ENCODE measurements at regions not wholly inside any gene's neighbourhood (a gene's known extent, or its start where the extent isn't known, plus 50 kb on each side); places are given as distances from the start of the nearest gene placed in this dataset.
"Not testable (repeated sequence)": the region's sequence is repeated elsewhere in the genome, so short reads cannot be mapped to it uniquely, and the experiment has no call there.

GRCh38 chr7:142513178-142513955 is 235.9 kb upstream of the PRSS1 start:
- DNase-seq = no peak
- Histone ChIP-seq H3K4me1 (no peaks in the 10 kb centered on the region), H3K27me3 (no peaks in the 10 kb centered on the region), H3K9me3 (no peaks in the 10 kb centered on the region), H3K27ac (no peak overlapping the region), H3K36me3 (no peaks in the 10 kb centered on the region), H3K4me3 (no peak overlapping the region), H3K9ac (ENCODE audit: low read depth in 2 of 2, low read length in 2 of 2) (no peak overlapping the region)
- no peak for TF ChIP-seq CTCF (IDR thresholded peaks at IDR 0.05)
- intact Hi-C loops (cut with DNase I) = no loop called here

- Histone ChIP-seq H3K9ac (ENCODE audit: low read depth in 2 of 2, low read length in 2 of 2) (no peak overlapping the region), H3K27me3 (no peaks in the 10 kb centered on the region), H3K9me3 (no peaks in the 10 kb centered on the region), H3K4me1 (peaks cover 5% of the 10 kb centered on the region), H3K4me3 (no peak overlapping the region), H3K27ac (no peak overlapping the region), H3K36me3 (no peaks in the 10 kb centered on the region)
- intact Hi-C loops (cut with DNase I) = no loop called here
- DNase-seq = no peak
- TF ChIP-seq CTCF (IDR thresholded peaks at IDR 0.05) = no peak
Observed at GRCh38 chr7:142511801-142512200, 237.5 kb upstream of the PRSS1 start.

- intact Hi-C loops (cut with DNase I) = no loop called here
- no peak for TF ChIP-seq CTCF (IDR thresholded peaks at IDR 0.05)
- Histone ChIP-seq H3K4me3 (no peak overlapping the region), H3K9ac (ENCODE audit: low read depth in 2 of 2, low read length in 2 of 2) (no peak overlapping the region), H3K9me3 (no peaks in the 10 kb centered on the region), H3K27ac (no peak overlapping the region), H3K36me3 (no peaks in the 10 kb centered on the region), H3K4me1 (peaks cover 5% of the 10 kb centered on the region), H3K27me3 (no peaks in the 10 kb centered on the region)
- DNase-seq = no peak
Observed at GRCh38 chr7:142511374-142511773, 237.9 kb upstream of the PRSS1 start.

- H3K27ac ChIP-seq = peak overlapping the region; percentile 65
- intact Hi-C loops (cut with DNase I); H3K9ac ChIP-seq (ENCODE audit: low read depth in 2 of 2, low read length in 2 of 2); DNase-seq; H3K4me3 ChIP-seq; H3K36me3 ChIP-seq; H3K9me3 ChIP-seq; H3K4me1 ChIP-seq; H3K27me3 ChIP-seq: not testable (repeated sequence)
Observed at GRCh38 chr7:142509235-142509634, 240.0 kb upstream of the PRSS1 start.

GRCh38 chr7:142508251-142508650 is 241.0 kb upstream of the PRSS1 start:
- Histone ChIP-seq H3K36me3 (no peaks in the 10 kb centered on the region), H3K27me3 (no peaks in the 10 kb centered on the region), H3K27ac (peak overlapping the region; percentile 65), H3K4me1 (peaks cover 5% of the 10 kb centered on the region), H3K9ac (ENCODE audit: low read depth in 2 of 2, low read length in 2 of 2) (peak overlapping the region in 1 of 2 donors; percentile 64), H3K4me3 (no peak overlapping the region), H3K9me3 (no peaks in the 10 kb centered on the region)
- TF ChIP-seq CTCF (IDR thresholded peaks at IDR 0.05) = no peak
- intact Hi-C loops (cut with DNase I) = no loop called here
- peak; percentile 60 for DNase-seq

- TF ChIP-seq CTCF (IDR thresholded peaks at IDR 0.05) = no peak
- H3K9ac ChIP-seq (ENCODE audit: low read depth in 2 of 2, low read length in 2 of 2) = peak overlapping the region in 1 of 2 donors; percentile 64
- no peak for DNase-seq
- H3K4me1 ChIP-seq = peaks cover 5% of the 10 kb centered on the region
- no peaks in the 10 kb centered on the region for H3K36me3 ChIP-seq
- intact Hi-C loops (cut with DNase I) = no loop called here
- no peaks in the 10 kb centered on the region for H3K9me3 ChIP-seq
- no peaks in the 10 kb centered on the region for H3K27me3 ChIP-seq
- peak overlapping the region; percentile 59 for H3K27ac ChIP-seq
- H3K4me3 ChIP-seq = no peak overlapping the region
Observed at GRCh38 chr7:142507799-142508198, 241.5 kb upstream of the PRSS1 start.

GRCh38 chr7:142507066-142507465 is 242.2 kb upstream of the PRSS1 start:
- H3K36me3 ChIP-seq; H3K27me3 ChIP-seq; H3K9ac ChIP-seq (ENCODE audit: low read depth in 2 of 2, low read length in 2 of 2); H3K27ac ChIP-seq; H3K4me1 ChIP-seq; H3K9me3 ChIP-seq; DNase-seq; H3K4me3 ChIP-seq; intact Hi-C loops (cut with DNase I): not testable (repeated sequence)
